ENCODE measurements at regions not wholly inside any gene's neighbourhood (a gene's known extent, or its start where the extent isn't known, plus 50 kb on each side); places are given as distances from the start of the nearest gene placed in this dataset.

DNA sequence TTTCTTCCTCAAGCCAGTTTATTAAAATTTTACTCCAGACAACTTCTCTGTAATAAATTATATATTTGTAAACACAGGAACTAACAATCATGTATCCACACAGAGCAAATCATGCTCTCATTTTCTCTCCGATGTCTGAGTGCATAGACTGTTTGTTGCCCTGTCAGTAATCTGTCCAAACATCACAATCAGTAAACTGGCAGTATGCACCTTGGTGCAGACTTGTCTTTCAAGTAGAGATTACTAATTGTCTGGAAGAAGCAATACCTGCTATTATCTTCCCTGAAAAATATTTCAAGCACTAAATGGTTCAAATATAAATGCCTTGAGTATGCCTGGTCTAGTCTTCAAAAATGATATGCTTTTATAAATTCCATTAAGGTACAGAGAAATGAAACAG is 1260.9 kb downstream of the C4orf33 start:
- Histone ChIP-seq H3K4me1 (no peaks in the 10 kb centered on the region), H3K36me3 (no peaks in the 10 kb centered on the region), H3K27ac (no peak overlapping the region), H3K9me3 (no peaks in the 10 kb centered on the region), H3K4me3 (no peak overlapping the region), H3K27me3 (no peaks in the 10 kb centered on the region)
- DNase-seq (ENCODE audit: extremely low spot score in 2 of 2): no peak
- TF ChIP-seq POLR2AphosphoS5 (IDR thresholded peaks at IDR 0.05; ENCODE audit: insufficient read depth in 1 of 2, low read depth in 1 of 2) (no peak), CTCF (IDR thresholded peaks at IDR 0.05) (no peak), POLR2A (IDR thresholded peaks at IDR 0.05) (no peak)
- intact Hi-C loops (cut with DNase I): no loop called here

DNA sequence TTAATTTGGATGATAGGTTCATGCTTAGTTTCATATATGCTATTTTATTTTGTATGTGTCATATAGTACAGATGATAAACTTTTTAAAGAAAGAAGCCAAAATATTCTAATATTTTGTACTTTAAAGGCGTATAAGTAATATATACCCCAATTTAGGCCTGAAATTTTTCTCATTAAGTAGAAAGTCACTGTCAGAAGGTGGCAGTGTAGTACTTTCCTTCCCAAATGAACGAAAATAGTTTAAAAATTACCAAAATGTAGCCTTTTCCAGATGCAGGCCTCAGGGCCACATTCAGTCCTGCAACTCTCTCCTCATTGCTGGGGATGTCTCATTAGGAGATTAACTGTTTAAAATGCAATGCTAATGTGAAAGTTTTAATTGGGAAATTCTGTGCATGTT is 1263.6 kb downstream of the C4orf33 start:
- H3K9me3 ChIP-seq: no peaks in the 10 kb centered on the region
- intact Hi-C loops (cut with DNase I): no loop called here
- DNase-seq (ENCODE audit: extremely low spot score in 2 of 2): no peak

DNA sequence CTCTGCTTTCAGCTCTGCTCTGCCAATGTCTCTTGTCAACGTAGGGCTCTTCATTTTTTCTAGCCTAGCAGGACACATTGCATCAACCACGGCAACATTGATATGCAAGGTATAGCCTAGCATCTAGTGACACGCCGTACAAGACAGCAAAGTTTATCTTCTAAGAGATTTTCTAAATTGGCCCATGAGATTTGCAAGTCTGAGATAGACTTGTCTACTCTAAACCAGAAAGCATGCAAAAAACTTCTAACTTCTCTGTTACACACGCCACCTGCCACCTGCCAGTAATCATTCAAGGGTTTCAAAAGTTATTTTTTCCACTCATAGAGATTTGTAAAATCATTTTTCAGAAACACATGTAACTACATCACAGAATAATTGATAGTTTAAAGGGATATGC is 1265.7 kb downstream of the C4orf33 start:
- Histone ChIP-seq H3K9me3 (no peaks in the 10 kb centered on the region), H3K4me3 (no peak overlapping the region), H3K27me3 (no peaks in the 10 kb centered on the region), H3K36me3 (no peaks in the 10 kb centered on the region), H3K4me1 (no peaks in the 10 kb centered on the region), H3K27ac (no peak overlapping the region)
- TF ChIP-seq CTCF (IDR thresholded peaks at IDR 0.05): no peak
- TF ChIP-seq POLR2A (IDR thresholded peaks at IDR 0.05): no peak
- no peak for TF ChIP-seq POLR2AphosphoS5 (IDR thresholded peaks at IDR 0.05; ENCODE audit: insufficient read depth in 1 of 2, low read depth in 1 of 2)
- no peak for DNase-seq (ENCODE audit: extremely low spot score in 2 of 2)
- intact Hi-C loops (cut with DNase I): no loop called here

More for the DNA sequence above, 1263.6 kb downstream of the C4orf33 start:
- Histone ChIP-seq H3K27ac (no peak overlapping the region), H3K36me3 (no peaks in the 10 kb centered on the region), H3K4me3 (no peak overlapping the region), H3K27me3 (no peaks in the 10 kb centered on the region), H3K4me1 (no peaks in the 10 kb centered on the region)
- no peak for TF ChIP-seq CTCF (IDR thresholded peaks at IDR 0.05)
- TF ChIP-seq POLR2A (IDR thresholded peaks at IDR 0.05): no peak
- TF ChIP-seq POLR2AphosphoS5 (IDR thresholded peaks at IDR 0.05; ENCODE audit: insufficient read depth in 1 of 2, low read depth in 1 of 2): no peak

DNA sequence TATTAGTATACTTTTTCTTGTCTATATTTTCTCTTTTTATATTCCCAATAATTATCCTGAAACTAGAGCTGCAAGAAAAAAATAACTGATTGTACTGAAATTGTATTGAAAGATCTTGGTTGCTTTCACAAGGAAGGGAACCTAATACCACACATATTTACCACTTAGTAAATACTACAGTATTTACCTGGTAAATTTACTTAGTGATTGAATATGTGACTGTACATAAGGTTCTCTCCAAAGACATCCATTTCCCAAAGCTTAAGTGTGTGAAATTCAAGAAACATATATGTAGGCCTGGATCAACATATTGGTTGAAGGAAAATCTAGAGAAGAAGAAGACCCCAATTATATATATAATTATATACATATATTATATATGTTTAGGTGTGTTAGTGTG is 1272.7 kb downstream of the C4orf33 start:
- no peaks in the 10 kb centered on the region for H3K4me1 ChIP-seq
- DNase-seq (ENCODE audit: extremely low spot score in 2 of 2): no peak
- H3K9me3 ChIP-seq: no peaks in the 10 kb centered on the region
- intact Hi-C loops (cut with DNase I): no loop called here
- no peak for TF ChIP-seq POLR2AphosphoS5 (IDR thresholded peaks at IDR 0.05; ENCODE audit: insufficient read depth in 1 of 2, low read depth in 1 of 2)
- TF ChIP-seq POLR2A (IDR thresholded peaks at IDR 0.05): no peak
- TF ChIP-seq CTCF (IDR thresholded peaks at IDR 0.05): no peak
- no peak overlapping the region for H3K4me3 ChIP-seq
- no peak overlapping the region for H3K27ac ChIP-seq
- H3K27me3 ChIP-seq: no peaks in the 10 kb centered on the region
- H3K36me3 ChIP-seq: no peaks in the 10 kb centered on the region

GRCh38 chr4:130393231-130393630 is 1297.3 kb downstream of the C4orf33 start:
- no peaks in the 10 kb centered on the region for H3K27me3 ChIP-seq

More at GRCh38 chr4:130393231-130393630, 1297.3 kb downstream of the C4orf33 start:
- Histone ChIP-seq H3K4me1 (no peaks in the 10 kb centered on the region), H3K9me3 (no peaks in the 10 kb centered on the region), H3K27ac (no peak overlapping the region), H3K36me3 (no peaks in the 10 kb centered on the region), H3K4me3 (no peak overlapping the region)
- no peak for TF ChIP-seq POLR2AphosphoS5 (IDR thresholded peaks at IDR 0.05; ENCODE audit: insufficient read depth in 1 of 2, low read depth in 1 of 2)
- no peak for TF ChIP-seq CTCF (IDR thresholded peaks at IDR 0.05)
- TF ChIP-seq POLR2A (IDR thresholded peaks at IDR 0.05): no peak
- intact Hi-C loops (cut with DNase I): no loop called here
- DNase-seq (ENCODE audit: extremely low spot score in 2 of 2): no peak

Measured in vagina (tissue), 2 donors.